GM18870 (cell line): ENCODE measurements at regions not wholly inside any gene's neighbourhood (a gene's known extent, or its start where the extent isn't known, plus 50 kb on each side); places are given as distances from the start of the nearest gene placed in this dataset.
"Not testable (repeated sequence)": the region's sequence is repeated elsewhere in the genome, so short reads cannot be mapped to it uniquely, and the experiment has no call there.

ENCODE experiments used
- ATAC-seq: cut with Tn5 transposase; IDR thresholded peaks from one replicate; pipeline ENCODE4 v1.9.1; 2021; ENCODE audit warnings: moderate library complexity; ENCODE audit not compliant: unreplicated experiment

GRCh38 chr9:65397763-65398719 is 113.0 kb upstream of the FOXD4L5 start:
- not testable (repeated sequence) for ATAC-seq

- not testable (repeated sequence) for ATAC-seq
These were observed 112.2 kb upstream of the FOXD4L5 start for GRCh38 chr9:65397226-65397625.

- not testable (repeated sequence) for ATAC-seq
These were observed 111.6 kb upstream of the FOXD4L5 start for GRCh38 chr9:65396601-65397000.

- ATAC-seq: not testable (repeated sequence)
These were observed 110.8 kb upstream of the FOXD4L5 start for GRCh38 chr9:65395789-65396188.

GRCh38 chr9:65395121-65395520 is 110.1 kb upstream of the FOXD4L5 start:
- ATAC-seq: not testable (repeated sequence)

- ATAC-seq: not testable (repeated sequence)
These were observed 108.3 kb upstream of the FOXD4L5 start for GRCh38 chr9:65393111-65393810.

- not testable (repeated sequence) for ATAC-seq
These were observed 107.6 kb upstream of the FOXD4L5 start for GRCh38 chr9:65392611-65393010.

- not testable (repeated sequence) for ATAC-seq
These were observed 104.7 kb upstream of the FOXD4L5 start for GRCh38 chr9:65389710-65390109.

- ATAC-seq: not testable (repeated sequence)
These were observed 104.2 kb upstream of the FOXD4L5 start for GRCh38 chr9:65389216-65389615.

GRCh38 chr9:65386699-65387098 is 101.7 kb upstream of the FOXD4L5 start:
- peak; percentile 89 for ATAC-seq

GRCh38 chr9:65386191-65386590 is 101.2 kb upstream of the FOXD4L5 start:
- not testable (repeated sequence) for ATAC-seq

- not testable (repeated sequence) for ATAC-seq
These were observed 100.6 kb upstream of the FOXD4L5 start for GRCh38 chr9:65385655-65386024.

- not testable (repeated sequence) for ATAC-seq
These were observed 100.0 kb upstream of the FOXD4L5 start for GRCh38 chr9:65384759-65385654.

GRCh38 chr9:65384066-65384465 is 99.1 kb upstream of the FOXD4L5 start:
- not testable (repeated sequence) for ATAC-seq

- not testable (repeated sequence) for ATAC-seq
These were observed 98.6 kb upstream of the FOXD4L5 start for GRCh38 chr9:65383646-65384045.

- ATAC-seq: not testable (repeated sequence)
These were observed 97.8 kb upstream of the FOXD4L5 start for GRCh38 chr9:65382701-65383318.
